Stimulated activated CD8-positive, alpha-beta memory T cell treated with anti-CD3 and anti-CD28 coated beads, Interleukin-15, amount 100 ng/mL, for 1 hour (primary cell): ENCODE measurements at regions not wholly inside any gene's neighbourhood (a gene's known extent, or its start where the extent isn't known, plus 50 kb on each side); places are given as distances from the start of the nearest gene placed in this dataset.
"Not testable (repeated sequence)": the region's sequence is repeated elsewhere in the genome, so short reads cannot be mapped to it uniquely, and the experiment has no call there.

Experiments
- DNase-seq: peaks from one replicate; pipeline ENCODE4 v3.0.0-alpha.2; 2020; ENCODE audit warnings: low read depth

DNA sequence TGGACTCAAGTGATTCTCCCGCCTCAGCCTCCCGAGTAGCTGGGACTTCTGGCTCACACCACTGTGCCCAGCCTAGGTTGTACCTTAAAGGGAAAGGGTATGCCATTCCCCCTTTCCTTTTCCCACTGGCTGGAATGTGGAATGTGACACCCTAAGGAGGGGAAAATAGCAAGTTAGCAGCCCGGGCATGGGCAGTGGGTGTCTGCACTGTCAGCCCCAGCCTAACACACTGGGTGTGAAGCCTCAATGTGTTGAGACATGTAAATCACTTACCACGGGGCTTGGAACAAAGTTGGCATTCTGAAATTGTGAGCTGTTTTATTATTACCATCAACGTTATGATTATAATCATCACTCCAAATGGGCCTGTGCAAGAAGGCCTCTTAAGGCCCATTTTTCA, 80.8 kb upstream of the PTPN1 start:
- DNase-seq: no peak

DNA sequence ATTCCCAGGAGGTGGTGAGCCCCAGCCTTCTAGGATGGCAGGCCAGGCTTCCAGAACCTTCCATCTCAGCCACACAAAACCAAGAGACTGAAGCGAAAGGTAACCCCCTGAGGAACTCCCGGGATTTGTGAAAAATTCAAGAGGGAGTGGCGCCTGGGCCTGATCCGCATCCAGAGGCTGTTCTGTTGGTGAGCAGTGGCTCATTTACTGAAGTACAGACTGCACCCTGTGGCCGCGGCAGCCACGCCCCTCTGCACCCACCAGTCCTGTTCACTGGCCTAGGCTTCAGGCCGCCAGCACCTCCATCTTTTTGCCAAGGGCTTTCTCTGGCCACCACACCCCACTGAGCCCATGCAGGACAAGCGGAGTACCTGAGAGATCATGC, 79.1 kb upstream of the PTPN1 start:
- DNase-seq: no peak

DNA sequence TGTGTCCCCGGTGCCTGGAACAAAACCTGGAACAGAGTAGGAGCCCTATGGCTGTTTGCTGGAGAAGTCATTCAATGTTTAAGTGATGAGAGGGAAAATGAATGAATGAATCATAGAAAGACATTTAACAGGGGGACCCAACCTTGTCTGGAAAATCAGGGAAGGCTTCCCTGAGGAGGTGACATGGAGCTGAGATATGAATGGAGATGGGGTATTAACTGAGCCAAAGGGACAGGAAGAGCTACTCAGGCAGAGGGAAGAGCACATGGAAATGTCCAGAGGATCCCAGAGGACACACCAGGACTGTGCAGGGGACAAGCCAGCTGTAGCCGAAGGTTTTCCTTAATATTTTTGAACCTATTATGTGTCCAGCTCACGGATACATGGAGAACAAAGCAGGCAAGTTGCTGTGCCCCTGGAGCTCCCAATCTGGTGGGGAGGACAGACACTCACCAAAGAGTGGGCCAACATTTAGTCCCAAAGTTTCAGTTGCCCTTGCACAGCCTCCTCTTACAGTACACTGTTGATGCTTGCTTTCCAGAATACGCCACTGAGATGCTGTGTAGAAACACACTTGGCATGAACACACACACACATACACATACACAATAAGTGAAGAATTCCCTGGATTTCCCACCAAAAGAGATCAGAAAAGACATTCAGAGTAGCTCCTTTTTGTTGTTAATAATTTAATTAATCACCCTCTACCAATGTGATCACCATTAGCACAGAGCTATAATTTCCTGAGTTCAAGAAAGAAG, 77.0 kb upstream of the PTPN1 start:
- no peak for DNase-seq

DNA sequence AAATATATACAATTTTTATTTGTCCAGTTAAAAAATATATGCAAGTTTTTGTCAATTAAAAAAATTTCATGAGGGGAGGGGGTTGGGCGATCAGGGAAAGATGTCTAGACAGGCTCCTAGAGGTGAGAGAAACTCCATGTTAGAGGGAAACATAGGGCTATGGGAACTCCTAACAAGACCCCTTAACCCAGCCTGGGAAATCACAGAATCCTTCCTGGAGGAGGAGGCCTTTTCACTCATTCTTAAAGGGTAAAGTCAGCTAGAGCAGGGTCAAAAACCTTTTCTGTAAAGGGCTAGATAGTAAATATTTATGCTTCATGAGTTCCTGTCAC, 75.9 kb upstream of the PTPN1 start:
- DNase-seq: no peak

DNA sequence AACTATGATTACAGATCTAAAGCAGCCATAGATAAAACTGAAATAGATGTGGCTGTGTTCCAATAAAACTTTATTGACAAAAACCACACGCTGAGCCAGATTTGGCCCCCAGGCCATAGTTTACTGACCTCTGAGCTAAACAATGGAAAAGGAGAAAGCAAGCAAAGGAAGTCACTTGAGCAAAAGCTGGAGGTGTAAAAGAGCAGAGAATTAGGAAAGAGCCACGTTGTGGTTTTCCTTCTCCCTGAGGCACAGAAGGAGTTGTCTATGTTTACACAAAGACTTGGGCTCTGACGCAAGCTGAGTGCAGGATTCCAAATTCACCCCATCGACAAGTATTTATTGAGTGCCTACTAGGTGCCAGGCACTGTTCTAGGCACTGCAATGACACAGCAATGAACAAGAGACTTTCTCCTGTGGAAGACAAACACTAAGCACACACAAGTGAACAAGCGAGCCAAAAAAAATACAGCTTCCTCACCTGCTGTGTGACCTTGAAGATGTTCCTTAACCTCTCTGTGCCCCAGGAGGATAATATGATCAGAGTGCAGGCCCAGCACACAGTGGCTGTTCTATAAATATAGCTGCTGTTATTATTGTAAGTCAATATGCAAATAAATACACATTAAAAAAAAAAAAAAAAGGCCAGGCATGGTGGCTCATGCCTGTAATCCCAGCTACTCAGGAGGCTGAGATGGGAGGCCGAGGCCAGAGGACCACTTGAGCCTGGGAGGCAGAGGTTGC, 75.4 kb upstream of the PTPN1 start:
- DNase-seq: no peak

DNA sequence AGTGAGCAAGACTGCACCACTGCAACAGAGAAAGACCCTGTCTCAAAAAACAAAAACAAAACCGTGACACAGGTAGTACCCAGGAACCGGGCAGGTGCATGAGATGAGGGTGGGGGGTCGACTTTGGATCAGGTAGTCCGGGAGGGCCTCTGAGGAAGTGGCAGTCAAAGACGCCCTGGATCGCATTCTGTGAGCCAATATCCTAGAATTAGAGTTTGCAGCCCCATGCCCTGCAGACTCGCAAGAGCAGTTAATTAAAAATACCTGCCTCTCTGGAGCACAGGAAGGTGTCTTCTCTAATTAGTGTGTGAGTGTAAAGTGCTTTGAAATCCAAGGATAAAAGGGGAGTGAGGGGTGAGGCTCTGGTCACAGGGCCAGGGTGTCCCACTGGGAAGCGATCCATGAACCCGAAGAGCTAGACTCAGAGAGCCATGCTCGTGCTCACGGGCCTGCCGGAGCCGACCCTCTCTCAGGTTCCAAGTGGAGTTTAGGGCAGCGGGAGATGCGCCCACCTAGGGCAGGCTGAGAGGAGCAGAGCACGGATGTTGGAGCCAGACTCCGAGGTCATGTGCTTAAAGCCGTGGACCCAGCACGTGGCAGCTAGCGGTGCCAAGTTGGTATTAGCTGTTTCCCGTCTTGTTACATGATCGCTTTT, 74.7 kb upstream of the PTPN1 start:
- DNase-seq: no peak

DNA sequence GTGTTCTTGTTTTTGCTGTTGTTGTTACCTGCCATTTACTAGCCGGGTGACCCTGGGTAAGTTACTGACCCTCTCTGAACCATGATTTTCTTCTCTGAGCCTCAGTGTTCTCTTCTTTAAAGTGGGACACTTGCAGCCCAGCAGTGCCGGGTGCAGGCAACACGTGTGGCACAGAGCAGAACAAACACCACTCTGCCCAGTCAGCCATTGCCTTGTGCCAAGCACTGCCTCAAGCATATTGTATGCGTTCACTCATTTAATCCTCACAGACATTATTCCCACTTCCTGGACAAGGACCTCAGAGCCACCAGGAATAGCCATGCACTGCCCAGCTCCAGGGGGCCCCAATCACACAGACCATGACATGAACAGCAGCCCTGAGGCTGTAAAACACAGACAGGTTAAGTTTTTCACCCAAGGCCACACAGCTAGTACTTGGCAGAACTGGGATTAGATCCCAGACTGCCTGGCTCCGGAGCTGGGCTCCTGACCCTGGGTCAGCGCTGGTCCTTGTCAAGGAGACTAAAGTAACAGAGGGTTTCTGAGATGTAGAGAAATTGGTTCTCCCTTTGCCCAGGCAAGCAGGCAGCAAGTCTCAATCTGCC, 74.0 kb upstream of the PTPN1 start:
- no peak for DNase-seq

DNA sequence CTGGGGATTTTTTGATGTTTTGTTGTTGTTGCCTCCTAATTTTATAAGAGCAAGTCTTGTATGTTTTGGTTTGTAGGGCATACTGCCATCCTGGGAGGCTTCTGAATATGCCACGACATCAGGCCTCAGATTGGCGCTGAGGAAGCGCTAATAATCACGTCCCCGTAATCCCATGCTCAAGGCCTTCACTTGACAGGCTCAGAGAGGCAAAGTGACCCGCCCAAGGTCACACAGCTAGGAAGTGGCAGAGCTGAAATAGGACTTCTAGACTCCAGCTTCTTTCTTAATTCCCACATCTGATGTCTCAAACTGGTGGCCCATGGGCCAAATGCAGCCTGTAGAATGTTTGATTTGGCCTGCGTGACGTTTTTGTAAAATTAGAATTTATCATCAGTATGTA, 73.5 kb upstream of the PTPN1 start:
- no peak for DNase-seq

DNA sequence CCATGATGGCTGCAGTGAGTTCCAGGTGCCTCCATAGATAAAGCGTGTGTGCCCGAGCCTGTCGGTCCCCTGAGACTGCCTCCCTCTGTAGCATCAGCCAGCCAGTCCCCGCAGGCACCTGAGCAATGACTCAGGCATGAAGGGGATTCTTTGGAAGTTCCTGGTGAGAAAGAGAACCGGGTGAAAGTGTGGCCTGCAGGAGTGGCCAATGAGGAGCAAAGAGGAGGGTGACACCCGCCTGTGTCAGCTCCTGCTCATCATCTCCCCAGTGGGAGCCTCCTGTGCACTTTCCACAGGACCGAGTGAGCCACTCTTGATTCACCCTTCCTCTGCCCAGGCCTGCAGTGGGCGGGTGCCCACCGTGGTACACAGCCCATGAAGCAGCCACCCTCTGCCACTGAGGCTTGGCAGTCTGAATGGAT, 71.2 kb upstream of the PTPN1 start:
- DNase-seq: no peak

DNA sequence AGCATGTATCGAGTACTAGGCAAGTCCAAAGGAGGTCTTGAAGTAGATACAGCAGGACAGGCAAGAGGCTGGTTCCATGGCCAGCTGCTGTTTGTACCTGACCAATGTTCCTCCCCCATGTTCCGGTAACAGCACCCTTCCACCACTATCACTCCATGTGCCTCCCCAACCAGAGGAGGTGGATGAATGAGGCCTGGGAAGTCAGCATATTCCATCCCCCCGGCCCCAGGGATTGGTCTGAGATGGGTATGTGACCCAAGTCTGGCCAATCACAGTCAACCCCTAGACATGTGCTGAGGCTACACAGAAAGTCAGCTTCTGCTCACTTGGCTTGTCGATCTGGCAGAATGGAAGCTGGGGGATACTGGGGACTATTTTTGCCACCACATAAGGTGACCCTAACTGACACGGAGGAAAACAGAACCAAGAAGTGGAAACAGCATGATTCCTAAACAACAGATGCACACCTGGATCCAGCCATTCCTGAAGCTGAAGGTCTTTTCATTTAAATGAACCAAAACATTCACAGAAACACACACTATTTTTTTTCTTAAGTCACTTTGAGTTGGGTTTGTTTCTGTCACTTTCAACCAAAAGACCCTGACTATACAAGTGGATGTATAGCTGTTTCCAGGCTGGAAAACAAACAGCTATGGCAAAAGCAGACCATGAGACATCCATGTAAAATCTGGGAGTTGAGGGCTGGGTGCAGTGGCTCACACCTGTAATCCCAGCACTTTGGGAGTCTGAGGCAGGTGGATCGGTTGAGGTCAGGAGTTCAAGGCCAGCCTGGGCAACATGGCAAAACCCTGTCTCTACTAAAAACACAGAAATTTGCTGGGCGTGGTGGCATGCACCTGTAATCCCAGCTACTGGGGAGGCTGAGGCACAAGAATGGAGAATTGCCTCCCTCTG, 70.4 kb upstream of the PTPN1 start:
- no peak for DNase-seq

DNA sequence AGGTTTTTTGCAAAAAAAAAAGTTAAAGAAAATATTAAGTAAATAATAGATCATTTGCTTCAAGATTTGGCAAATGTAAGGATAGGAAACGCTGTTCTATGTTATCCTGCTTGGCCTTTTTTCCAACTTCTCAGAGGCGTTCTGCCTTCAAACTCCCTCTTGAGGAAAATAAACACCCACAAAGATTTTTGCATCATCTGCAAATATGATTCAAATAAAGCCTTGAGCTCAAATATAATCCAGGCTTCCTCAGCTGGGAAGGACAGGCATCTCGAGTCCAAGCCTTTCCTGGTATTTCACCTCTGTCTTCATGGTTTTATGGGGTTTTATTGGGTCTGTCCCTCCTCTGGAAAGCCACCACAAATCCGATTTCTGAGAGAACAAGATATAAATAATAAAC, 67.7 kb upstream of the PTPN1 start:
- DNase-seq: no peak

DNA sequence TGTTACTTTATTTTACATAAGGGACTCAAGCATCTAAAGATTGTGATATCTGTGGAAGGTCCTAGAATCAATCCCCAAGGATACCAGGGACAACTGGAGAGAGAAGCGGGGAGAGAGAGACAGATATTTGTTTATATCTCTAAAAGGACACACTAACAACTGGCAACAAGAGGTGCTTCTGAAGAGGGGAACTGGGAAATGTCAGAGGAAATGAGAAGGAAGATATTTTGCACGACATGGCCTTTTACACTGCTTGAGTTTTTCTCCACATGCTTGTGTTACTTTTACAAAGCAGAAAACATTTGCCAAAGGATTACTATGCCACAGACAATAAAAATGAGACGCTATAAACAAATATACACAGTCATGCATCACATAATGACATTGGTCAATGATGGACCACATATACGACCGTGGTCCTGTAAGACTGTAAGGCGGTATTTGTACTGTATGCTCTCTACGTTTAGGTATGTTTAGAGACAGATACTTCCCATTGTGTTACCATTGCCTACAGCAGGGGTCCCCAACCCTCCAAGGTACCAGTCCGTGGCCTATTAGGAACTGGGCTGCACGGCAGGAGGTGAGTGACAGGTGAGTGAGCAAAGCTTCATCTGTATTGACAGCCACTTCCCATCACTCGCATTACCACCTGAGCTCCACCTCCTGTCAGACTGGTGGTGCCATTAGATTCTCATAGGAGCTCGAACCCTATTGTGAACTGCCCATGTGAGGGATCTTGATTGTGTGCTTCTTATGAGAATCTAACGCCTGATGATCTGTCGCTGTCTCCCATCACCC, 64.6 kb upstream of the PTPN1 start:
- DNase-seq: no peak

DNA sequence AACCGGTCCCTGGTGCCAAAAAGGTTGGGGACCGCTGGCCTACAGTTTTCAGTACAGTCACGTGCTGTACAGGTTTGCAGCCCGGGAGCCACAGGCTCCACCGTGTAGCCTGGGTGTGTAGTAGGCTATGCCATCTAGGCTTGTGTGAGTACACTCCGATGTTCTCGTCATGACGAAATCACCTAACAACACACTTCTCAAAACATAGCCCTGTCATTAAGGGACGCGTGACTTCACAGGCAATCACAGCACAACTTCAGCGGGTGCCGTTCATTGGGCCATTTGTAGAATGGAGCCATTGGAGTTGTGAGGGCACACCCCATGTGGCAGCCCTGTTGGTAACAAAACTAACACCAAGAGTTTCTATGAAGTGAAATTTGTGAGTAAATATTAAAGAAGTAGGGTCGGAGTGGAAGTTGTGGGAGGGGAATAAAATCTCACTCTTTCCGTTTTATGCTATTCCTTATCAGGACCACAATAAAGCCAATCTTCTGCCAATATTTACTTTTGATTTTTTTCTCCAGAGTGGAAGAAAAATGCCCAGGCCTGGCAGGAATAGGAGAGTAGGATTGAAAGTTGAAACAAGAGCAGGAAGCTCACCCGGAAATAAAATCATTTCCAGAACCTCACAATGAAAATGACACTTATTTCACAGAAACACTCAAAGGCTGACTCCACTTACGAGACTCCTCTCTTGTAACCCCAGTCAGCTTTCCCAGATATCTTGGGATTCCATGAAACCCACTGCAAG, 63.7 kb upstream of the PTPN1 start:
- no peak for DNase-seq

DNA sequence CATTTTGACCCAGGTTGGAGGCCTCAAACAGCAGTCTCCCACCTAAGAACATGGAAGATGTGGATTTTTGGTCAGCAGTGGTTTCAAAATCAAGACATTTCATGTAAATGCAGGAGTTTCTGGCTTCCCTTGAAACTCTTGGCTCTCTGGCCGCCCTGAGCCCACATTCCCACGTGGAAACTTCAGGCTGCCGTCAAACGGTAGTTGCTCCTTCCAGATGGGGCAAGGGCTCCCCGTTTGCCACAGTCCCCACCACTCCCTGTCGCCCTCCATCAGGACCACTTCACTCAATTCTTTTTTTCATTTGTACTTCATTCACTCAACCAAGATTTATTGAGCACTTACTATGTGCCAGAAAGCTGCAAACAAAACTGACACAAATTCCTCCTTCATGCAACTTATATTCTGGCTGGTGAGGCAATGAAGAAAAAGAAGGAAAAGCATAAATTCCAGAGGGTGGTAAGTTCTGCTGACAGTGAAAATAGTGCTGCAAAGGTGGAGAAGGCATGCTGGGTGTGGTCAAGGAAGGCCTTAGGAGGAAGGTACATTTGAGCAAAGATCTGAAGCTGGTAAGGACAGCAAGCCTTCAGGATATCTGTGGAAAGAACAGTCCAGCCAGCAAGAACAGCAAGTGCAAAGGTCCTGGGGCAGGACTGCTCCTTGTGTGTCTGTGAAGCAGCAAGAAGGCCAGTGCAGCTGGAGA, 62.9 kb upstream of the PTPN1 start:
- DNase-seq: no peak

DNA sequence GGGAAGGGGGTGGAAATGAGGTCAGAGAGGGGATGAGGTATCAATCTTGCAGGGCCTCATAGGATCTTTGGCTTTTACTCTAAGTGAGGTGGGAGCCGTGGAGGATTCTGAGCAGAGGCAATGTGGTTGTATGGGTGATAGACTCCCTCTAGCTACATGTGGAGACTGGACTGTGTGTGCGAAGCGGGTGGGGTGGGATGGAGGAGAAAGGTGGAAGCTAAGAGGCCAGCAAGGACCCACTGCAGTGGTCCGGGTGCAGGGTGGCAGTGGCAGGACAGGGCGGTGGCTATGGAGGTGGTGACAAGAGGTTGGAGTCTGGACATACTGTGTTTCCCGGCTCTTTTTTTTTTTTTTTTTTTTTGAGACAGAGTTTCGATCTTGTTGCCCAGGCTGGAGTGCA, 62.4 kb upstream of the PTPN1 start:
- DNase-seq: no peak

DNA sequence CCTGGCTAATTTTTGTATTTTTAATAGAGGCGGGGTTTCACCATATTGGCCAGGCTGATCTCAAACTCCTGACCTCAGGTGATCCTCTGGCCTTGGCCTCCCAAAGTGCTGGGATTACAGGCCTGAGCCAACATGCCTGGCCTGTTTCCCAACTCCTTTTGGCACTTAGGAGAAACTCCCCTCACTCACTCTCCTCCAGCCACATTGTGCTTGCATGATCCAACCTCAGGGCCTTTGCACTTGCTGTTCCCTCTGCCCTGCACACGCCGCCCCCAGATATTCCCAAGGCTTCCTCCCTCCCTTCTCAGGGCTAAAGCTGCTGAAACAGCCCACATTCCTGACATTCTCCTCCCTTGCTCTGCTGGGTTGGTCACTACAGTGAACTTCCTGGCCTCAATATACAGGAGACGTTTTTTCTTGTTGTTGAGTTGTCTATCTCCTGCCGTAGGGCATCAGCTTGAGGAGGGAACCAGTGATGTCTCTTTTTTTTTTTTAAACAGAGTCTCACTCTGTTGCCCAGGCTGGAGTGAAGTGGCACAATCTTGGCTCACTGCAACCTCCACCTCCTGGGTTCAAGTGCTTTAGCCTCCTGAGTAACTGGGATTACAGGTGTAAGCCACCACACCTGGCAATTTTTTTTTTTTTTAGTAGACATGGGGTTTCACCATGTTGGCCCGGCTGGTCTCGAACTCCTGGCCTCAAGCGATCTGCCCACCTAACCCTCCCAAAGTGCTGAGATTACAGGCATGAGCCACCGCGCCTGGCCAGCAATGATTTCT, 61.4 kb upstream of the PTPN1 start:
- DNase-seq: not testable (repeated sequence)

DNA sequence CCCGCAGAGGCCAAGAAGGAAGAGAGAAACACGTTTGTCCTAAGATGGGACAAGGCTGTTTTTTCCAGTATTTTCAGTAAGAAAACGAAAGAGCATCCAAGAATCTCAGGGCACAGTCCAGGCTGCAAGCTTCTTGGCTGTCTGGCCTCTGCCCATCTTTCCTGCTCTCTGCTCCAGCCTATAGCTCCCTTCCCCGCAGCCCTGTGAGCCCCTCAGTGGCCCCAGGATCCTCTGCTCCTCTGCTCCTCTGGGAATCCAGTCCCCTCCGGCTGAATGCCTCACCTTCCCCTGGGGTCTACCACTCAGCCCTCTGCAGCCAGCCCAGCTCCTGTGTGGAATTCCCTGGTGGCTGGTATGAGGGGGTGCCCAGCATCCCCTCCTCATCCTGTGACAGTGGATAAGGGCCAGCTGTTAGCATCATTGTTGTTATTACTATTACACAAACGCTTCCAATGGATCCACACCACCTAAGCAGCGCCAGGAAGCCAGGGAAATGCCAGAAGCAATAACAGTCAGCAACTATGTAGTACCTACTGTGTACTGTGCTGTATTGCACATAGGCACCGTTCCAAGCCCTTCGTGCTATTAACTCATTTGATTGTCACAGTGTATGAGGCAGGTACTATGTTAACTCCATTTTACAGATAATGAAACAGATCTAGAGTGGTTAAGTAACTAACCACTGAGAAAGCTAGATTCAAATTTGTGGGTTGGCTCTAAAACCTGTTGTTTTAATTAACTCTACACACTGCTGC, 60.3 kb upstream of the PTPN1 start:
- no peak for DNase-seq

DNA sequence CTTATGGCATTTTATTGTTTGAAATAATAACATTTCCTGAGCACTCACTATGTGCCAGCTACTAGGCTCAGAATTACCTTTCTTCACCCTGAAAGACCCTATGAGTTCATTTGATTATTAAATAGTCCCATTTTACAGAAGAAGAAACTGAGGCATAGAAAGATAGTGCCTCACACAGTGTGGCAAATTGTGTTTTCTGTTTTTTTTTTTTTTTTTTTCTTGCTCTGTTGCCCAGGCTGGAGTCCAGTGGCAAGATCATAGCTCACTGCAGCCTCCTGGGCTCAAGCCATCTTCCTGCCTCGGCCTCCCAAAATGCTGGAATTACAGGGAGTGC, 59.7 kb upstream of the PTPN1 start:
- DNase-seq: no peak
